ENCODE measurements at regions not wholly inside any gene's neighbourhood (a gene's known extent, or its start where the extent isn't known, plus 50 kb on each side); places are given as distances from the start of the nearest gene placed in this dataset.

DNA sequence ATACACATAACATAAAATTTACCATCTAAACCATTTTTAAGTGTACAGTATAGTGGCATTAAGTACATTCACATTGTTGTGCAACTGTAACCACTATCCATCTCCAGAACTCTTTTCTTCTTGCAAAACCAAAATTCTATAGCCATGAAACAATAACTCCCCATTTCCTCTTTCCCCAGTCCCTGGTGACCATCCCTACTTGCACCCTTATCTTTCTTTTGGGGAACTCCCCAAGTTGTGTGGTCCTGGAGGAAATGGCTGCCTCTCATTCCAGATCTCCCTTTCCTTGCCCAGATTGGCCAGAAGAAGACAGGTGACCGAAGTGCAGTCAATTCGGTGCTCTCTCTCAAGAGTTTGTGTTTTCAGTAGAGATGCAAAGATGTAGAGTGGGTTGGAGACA lies 389.6 kb upstream of the C1orf87 start:
- TF ChIP-seq, protein P1, sequence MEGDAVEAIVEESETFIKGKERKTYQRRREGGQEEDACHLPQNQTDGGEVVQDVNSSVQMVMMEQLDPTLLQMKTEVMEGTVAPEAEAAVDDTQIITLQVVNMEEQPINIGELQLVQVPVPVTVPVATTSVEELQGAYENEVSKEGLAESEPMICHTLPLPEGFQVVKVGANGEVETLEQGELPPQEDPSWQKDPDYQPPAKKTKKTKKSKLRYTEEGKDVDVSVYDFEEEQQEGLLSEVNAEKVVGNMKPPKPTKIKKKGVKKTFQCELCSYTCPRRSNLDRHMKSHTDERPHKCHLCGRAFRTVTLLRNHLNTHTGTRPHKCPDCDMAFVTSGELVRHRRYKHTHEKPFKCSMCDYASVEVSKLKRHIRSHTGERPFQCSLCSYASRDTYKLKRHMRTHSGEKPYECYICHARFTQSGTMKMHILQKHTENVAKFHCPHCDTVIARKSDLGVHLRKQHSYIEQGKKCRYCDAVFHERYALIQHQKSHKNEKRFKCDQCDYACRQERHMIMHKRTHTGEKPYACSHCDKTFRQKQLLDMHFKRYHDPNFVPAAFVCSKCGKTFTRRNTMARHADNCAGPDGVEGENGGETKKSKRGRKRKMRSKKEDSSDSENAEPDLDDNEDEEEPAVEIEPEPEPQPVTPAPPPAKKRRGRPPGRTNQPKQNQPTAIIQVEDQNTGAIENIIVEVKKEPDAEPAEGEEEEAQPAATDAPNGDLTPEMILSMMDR (conservative IDR thresholded peaks at IDR 0.05; ENCODE audit: low read depth), result no peak
- ChIA-PET POLR2A (ENCODE audit: low non-redundant PET) (no interaction called here), CTCF (no interaction called here)
- H3K27ac ChIP-seq, result no peak overlapping the region
- no peak for DNase-seq (ENCODE audit: low spot score)

DNA sequence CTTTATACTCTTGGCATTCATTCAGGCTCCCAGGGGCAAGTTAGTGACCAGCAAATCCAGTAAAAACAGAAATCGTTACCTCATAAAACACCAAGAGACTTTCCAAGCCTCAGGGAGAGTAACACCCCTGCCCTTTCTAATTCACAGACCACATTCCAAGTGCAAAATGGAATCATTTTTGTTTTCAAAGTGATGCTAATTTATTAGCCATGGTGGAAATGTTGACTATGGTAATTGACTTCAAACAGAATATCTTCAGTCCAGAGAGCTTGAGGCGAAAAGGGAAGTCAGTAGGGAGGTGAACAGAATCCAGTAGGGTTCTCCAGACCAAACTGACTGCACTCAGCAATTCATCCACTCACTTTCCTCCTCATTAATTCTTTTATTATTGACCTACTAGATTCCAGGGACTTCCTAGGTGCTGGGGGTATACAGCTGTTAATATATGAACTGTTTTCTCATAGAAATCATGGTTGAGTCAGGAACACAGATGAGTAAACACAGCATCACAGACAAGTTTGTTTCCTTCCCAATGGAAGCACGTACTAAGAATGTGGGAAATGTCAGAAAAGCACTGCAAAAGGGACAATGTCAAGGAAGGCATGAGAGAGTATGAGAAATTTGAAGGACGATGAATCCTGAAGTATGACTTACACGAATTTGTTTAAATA lies 388.5 kb upstream of the C1orf87 start:
- DNase-seq (ENCODE audit: low spot score), result no peak
- TF ChIP-seq, protein P1 (conservative IDR thresholded peaks at IDR 0.05; ENCODE audit: low read depth), result no peak
- POLR2A ChIA-PET (ENCODE audit: low non-redundant PET), result no interaction called here
- H3K27ac ChIP-seq, result no peak overlapping the region
- CTCF ChIA-PET, result no interaction called here

DNA sequence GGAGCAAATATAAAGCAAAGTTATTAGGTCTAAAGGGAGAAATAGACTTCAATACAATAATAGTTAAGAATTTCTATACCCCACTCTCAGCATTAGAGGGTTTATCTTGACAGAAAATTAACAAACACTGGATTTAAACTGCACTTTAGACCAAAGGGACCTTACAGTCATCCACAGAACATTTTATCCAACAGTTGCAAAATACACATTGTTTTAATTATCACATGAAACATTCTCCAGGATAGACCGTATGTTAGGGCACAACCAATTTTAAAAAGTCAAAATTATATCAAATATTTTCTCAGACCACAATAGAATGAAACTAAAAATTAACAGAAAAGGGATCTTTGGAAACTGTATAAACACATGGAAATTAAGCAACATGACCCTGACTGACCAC lies 384.5 kb upstream of the C1orf87 start:
- TF ChIP-seq, protein P1 (conservative IDR thresholded peaks at IDR 0.05; ENCODE audit: low read depth), result no peak
- H3K27ac ChIP-seq, result no peak overlapping the region
- ChIA-PET CTCF (no interaction called here), POLR2A (ENCODE audit: low non-redundant PET) (no interaction called here)
- DNase-seq (ENCODE audit: low spot score), result no peak

DNA sequence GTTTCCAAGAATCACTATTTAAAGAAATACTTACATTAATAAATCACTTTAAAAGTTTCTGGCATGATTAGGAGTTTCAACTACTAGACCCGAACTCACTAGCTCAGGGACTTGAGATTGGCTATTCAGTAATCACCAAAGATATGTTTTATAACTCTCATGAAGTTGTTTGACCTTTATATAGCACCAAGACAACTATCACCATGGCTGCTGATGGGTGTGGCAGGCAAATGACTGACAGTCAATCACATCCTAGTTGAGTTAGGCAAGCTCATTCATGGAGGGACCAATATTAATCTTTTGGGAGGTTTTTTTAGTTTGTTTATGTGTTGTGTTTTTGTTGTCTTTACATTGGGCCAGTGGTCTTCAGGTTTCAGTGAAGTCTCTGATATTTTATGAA lies 376.3 kb upstream of the C1orf87 start:
- no peak overlapping the region for H3K27ac ChIP-seq
- ChIA-PET CTCF (interaction anchor here (0.6 kb wide), 1 partner anchor 15 kb away, joined by 3 read pairs; no protein-coding TSS in a partner anchor), POLR2A (ENCODE audit: low non-redundant PET) (no interaction called here)
- TF ChIP-seq, protein P1 (conservative IDR thresholded peaks at IDR 0.05; ENCODE audit: low read depth), result no peak
- no peak for DNase-seq (ENCODE audit: low spot score)

DNA sequence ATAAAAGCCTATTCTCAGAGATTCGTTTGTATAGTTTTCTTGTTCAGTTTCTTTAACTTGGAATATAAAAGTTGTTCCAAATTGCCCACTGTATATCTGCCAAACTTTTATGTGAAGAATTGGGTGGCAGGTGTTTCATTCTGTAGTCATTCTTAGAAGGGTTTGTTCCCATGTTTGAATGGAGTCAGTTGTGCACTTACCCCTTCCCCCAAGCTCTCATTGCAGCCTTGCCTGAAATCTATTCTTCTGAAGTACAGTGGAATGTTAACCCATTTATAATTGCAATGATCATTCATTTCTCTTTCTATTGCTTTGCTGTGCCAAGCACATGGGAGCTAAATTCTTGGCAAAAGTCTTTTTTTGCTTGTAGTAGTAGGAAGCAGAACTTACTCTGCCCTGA lies 375.3 kb upstream of the C1orf87 start:
- CTCF ChIA-PET, result no interaction called here
- POLR2A ChIA-PET (ENCODE audit: low non-redundant PET), result no interaction called here
- no peak overlapping the region for H3K27ac ChIP-seq
- DNase-seq (ENCODE audit: low spot score), result no peak
- TF ChIP-seq, protein P1 (conservative IDR thresholded peaks at IDR 0.05; ENCODE audit: low read depth), result no peak

DNA sequence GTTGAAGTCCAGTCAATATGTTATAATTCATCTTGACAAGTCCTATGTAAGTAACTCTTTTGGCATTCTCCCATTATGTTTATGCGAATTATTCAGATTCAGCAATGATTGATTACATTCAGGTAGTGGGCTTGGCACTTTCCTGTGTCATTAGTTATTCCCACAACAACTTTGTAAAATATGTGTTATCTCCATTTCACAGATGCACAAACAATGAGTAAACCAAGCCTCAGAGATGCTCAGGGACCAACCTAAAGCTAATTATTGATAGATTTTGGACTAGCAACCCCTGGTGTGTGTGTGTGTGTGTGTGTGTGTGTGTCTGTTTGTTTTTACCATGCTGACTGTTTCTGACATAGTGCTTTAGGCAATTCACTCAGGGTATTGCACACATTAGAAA lies 371.1 kb upstream of the C1orf87 start:
- ChIA-PET CTCF (no interaction called here), POLR2A (ENCODE audit: low non-redundant PET) (no interaction called here)
- TF ChIP-seq, protein P1 (conservative IDR thresholded peaks at IDR 0.05; ENCODE audit: low read depth), result no peak
- DNase-seq (ENCODE audit: low spot score), result no peak
- no peak overlapping the region for H3K27ac ChIP-seq
